ENCODE measurements at regions not wholly inside any gene's neighbourhood (a gene's known extent, or its start where the extent isn't known, plus 50 kb on each side); places are given as distances from the start of the nearest gene placed in this dataset.

- in situ Hi-C loops (cut with MboI; ENCODE audit: low sequenced_read_pairs): no loop called here
Observed at GRCh38 chr7:121810831-121811672, 61.9 kb upstream of the PTPRZ1 start.

DNA sequence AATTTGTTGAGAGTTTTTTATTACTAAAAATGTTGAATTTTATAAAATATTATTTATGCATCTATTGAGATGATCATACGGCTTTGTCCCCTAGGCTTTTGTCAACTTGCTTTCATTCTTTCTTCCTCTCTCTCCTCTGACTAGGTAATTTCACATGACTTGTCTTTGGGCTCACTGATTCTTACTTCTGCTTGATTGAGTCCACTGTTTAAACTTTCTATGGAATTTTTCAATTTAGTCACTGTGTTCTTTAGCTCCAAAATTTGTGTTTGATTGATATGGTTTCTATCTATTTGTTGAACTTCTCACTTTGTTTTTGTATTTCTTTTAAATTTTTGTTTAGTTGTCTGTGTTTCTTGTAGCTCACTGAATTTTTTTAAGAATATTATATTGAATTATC, 65.9 kb upstream of the PTPRZ1 start:
- in situ Hi-C loops (cut with MboI; ENCODE audit: low sequenced_read_pairs): no loop called here

DNA sequence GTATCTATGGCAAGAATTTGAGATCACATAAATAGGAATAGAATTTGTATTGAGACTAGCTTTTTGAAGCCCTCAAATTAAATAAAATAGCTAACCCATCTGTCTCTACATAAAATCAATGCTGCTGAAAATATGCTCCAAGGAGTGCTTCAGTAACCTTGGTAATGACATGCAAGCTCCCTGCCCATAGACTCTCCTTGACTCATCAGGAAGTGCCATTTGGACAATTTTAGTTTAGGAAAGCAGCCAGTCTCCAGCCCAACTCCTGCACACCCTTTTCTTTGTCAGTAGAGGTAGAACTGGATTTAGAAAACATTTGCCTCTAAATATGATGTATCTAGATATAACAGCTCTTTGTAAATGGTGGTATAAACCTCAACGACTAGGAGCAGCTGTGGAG, 69.9 kb upstream of the PTPRZ1 start:
- in situ Hi-C loops (cut with MboI; ENCODE audit: low sequenced_read_pairs): no loop called here

DNA sequence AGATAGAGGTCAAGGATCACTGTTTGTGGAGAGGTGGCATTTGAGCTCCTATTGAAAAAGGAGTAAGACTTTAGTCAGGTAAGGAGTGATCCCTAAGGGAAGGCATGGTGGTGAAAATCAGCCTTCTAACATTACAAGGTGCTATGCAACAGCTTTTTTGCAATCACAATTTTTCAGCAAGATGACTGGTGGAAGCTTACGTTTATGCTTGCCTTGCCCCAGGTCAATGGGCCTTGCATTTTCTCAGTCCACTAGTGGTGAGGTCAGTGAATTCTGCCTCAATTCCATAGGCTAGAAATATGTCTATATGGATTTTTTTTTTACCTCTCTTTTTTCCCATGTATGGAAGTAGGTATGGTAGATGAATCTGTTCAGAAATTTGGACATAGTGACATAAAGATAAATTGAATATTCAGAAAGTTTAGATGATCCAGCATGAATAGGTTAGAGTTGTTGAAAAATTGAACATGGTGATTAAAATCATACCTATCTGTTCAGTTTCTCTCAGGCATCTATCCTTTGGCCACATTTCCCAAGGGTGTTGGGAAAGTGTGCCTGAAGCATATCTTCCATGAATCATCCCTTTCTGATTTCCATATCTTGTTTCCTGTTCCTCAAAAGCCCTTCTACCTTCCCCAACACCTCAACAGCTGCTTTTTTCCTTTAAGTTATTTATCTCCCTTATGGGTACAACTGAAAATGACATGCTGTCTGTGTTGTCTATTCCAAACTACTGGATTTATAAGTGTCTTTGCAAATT, 71.9 kb upstream of the PTPRZ1 start:
- in situ Hi-C loops (cut with MboI; ENCODE audit: low sequenced_read_pairs): no loop called here

DNA sequence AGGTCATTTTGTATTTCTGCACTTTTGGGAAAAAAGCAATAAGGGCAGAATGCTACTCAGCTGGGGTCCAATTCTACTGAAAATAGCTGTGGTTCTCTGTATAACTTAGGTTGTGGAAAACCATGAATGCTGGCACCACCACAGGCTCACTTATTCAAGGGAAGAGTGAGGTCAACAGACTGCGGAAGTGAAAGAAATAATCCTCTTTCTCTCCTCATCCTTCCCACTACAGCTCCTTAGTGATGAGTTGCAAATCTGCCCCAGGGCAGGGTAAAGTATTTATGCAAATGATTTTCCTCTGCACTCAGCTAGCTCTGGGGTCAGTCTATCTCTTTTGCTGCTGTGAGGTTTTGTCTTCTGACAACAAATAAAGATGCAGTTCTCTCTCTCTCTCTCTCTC, 74.1 kb upstream of the PTPRZ1 start:
- in situ Hi-C loops (cut with MboI; ENCODE audit: low sequenced_read_pairs): no loop called here

DNA sequence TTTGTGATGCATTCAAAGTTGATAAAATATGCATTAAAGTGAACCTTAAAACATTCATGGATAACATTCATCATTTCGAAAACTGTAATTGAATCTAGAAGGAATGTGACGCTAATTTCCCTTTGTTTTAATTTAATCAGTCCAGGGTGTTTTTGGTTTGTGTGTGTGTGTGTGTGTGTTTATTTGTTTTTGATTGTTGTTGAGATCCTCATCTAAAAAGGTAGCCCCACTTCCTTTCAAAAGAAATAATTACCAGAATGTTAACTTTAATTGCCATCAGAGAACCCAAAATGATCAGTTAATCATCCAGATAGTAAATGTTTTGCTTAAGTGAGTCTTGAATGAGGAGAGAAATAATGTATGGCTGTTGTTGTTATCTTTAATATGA, 74.5 kb upstream of the PTPRZ1 start:
- in situ Hi-C loops (cut with MboI; ENCODE audit: low sequenced_read_pairs): no loop called here

- in situ Hi-C loops (cut with MboI; ENCODE audit: low sequenced_read_pairs): no loop called here
Observed at GRCh38 chr7:121797657-121798452, 75.1 kb upstream of the PTPRZ1 start.

DNA sequence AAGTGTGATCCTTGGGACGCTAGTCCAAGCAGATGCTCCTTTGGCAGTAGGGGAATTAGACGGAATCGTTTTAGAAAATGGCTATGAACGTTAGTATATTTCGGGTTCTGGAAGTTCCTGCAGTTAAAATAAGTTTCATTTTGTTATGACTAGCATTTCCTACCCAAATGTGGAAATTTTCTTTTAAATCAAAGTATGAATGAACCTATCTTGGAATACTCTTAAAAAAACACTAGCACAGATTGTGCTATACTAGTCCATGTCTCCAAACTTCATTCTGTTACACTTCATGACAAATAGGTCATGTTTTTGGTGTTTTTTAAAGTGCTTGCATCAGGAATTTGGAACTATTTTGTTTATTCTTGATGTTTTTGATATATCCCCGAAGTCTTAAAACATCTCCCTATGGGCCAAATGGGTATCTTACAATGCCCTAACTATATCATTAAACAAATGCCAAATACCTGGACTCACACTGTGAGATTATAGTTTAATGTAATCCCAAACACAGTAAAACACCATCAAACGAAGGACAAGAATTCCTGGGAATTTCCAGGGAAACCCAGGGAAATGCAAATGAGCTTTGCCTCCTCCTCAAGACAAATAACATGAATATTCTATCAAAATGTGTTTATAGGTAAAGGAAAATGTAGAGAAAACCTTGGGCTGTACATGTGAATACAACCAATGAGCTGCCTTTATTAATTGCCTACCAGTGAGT, 75.9 kb upstream of the PTPRZ1 start:
- in situ Hi-C loops (cut with MboI; ENCODE audit: low sequenced_read_pairs): no loop called here

DNA sequence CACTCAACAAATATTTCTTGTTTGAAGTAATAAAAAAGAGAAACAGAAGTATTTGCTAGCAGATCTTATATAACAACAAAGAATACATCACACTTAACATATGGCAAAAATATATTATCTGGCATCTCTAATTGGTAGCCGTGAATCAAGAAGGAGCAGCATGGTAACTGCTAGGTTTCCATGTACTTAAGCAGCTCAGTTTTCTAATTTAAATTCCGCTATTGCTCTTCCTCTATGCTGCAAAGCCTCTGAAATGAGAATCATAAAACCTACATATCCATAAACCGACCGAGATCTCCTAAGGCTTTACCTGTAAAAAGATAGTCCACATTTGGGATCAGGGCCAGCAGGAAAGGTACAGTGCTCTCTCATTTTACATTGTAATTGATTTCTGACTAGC, 76.6 kb upstream of the PTPRZ1 start:
- in situ Hi-C loops (cut with MboI; ENCODE audit: low sequenced_read_pairs): no loop called here

DNA sequence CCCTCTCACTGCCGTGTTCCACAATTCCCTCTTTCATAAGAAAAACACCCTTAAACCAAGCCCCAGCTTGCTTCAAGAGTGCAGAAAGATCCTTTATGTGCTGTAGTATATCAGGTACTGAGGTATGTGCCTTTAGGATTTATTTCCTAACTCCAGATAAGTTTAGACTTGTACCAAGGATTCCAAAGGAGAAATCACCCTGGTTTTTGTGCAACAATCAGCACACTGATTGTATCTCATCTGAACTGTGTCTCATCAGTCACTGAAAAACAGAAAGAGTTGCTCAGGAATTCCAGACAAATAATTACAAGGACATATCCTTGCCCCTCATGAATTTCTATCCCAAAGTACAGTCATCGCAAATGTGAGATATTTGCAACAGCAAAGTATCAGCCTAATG, 77.2 kb upstream of the PTPRZ1 start:
- in situ Hi-C loops (cut with MboI; ENCODE audit: low sequenced_read_pairs): no loop called here

- in situ Hi-C loops (cut with MboI; ENCODE audit: low sequenced_read_pairs): no loop called here
Observed at GRCh38 chr7:121793716-121794115, 79.2 kb upstream of the PTPRZ1 start.

DNA sequence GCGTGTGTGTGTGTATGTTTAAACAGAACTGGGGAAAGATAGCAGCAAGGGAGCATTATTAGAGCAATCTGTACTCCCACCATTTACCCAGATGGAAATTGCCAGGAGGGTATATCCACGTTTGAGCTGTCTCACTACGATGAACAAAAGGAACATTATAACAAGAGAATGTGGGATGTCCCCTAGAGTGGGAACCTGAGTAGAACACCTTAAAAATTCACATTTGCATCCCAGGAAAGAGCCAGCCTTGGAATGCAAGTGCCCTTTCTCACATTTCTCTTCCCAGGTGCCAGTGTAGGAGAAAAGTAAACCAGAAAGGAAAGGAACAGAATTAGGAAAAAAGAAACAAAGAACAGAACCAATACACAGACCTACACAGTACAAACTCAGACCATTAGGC, 95.3 kb upstream of the PTPRZ1 start:
- in situ Hi-C loops (cut with MboI; ENCODE audit: low sequenced_read_pairs): no loop called here

- in situ Hi-C loops (cut with MboI; ENCODE audit: low sequenced_read_pairs): no loop called here
Observed at GRCh38 chr7:121774563-121774962, 98.4 kb upstream of the PTPRZ1 start.

DNA sequence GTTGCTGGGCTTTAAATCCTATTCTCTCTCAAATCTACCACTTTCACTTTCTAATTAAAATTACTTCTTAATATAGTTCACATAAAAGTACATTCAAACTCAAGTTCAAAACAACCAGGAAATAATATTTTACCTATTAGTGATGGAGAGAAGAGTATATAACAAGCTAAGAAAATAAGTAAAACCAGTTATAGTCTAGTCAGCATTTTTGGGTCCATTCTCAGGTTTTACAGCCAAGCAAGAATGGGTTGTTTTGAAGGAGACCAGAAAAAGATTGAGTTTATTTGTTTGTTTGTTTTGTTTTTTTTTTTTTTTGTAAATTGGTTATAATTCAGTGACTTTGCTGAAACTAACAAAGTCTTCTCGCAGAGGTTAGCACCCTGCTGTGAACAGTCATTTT, 106.3 kb upstream of the PTPRZ1 start:
- in situ Hi-C loops (cut with MboI; ENCODE audit: low sequenced_read_pairs): no loop called here

DNA sequence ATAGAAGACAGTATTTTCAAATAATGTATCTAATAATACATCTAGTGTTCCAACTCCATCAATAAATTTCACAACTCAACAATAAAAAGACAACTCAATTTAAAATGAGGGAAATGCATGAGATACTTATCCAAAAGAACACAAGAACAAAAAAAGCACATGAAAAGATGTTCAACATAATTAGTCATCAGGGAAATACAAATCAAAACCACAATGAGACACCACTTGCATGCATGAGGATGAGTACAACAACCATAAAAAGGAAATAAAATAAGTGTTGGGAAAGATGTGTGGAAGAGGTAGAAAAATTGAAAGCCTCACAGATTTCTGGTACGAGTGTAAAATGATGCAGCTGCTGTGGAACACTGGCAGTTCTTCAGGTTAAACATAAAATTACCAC, 111.6 kb upstream of the PTPRZ1 start:
- in situ Hi-C loops (cut with MboI; ENCODE audit: low sequenced_read_pairs): no loop called here

- in situ Hi-C loops (cut with MboI; ENCODE audit: low sequenced_read_pairs): no loop called here
Observed at GRCh38 chr7:121755818-121756552, 117.0 kb upstream of the PTPRZ1 start.

DNA sequence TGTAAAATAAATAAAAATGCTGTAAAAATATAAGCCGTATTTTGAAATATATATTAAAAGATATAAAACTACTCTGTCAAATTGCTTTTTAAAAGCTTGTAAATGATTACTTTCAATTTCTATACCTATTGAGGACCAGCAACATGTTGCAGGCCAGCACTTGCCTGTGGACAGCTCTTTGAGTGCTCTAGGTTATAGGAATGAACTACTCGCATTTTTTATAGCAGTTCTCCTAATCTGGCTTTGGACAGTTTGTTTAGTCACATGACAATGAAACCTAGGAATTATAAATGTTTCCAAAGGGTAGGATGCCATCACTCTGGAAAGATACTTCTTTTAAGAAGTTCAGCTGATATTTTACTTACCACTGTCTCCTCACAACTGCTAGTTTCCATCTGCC, 117.7 kb upstream of the PTPRZ1 start:
- in situ Hi-C loops (cut with MboI; ENCODE audit: low sequenced_read_pairs): no loop called here

DNA sequence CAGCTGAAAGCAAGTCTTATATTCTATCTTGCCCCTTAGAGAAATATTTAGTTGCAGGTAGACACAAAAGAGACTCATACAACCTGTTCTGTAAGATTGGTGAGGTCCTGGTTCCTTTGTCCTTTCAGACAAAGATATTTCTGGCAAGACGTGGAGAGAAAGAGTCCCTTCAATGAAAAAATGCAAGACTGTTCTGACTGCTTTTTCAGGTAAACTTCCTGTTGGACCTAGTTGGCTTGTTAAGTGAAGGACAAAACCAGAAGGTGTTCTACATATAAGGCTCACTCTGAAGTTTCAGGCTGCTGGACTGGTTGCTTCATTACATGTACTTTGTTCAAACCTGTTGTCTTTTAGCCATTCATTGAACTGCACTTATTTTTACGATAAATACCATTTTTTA, 119.0 kb upstream of the PTPRZ1 start:
- in situ Hi-C loops (cut with MboI; ENCODE audit: low sequenced_read_pairs): no loop called here

- in situ Hi-C loops (cut with MboI; ENCODE audit: low sequenced_read_pairs): no loop called here
Observed at GRCh38 chr7:121752706-121753105, 120.3 kb upstream of the PTPRZ1 start.

- in situ Hi-C loops (cut with MboI; ENCODE audit: low sequenced_read_pairs): no loop called here
Observed at GRCh38 chr7:121748546-121748945, 124.4 kb upstream of the PTPRZ1 start.

Data from HL-60/S4 treated with retinoic acid at 250 ng/mL for 4 days and 3 days (cell line).